ENCODE measurements at regions not wholly inside any gene's neighbourhood (a gene's known extent, or its start where the extent isn't known, plus 50 kb on each side); places are given as distances from the start of the nearest gene placed in this dataset.

GRCh38 chr9:119458068-119458467, 88.8 kb upstream of the BRINP1 start:
- 47 to 56% (median 49%) methylated on average over 3 of the region's 3 CpGs for WGBS, 5 donors
- H3K4me3 ChIP-seq: no peak overlapping the region
- no peaks in the 10 kb centered on the region for H3K36me3 ChIP-seq
- no peak for DNase-seq
- H3K4me1 ChIP-seq: no peaks in the 10 kb centered on the region
- TF ChIP-seq POLR2A (IDR thresholded peaks at IDR 0.05): no peak
- TF ChIP-seq POLR2AphosphoS5 (IDR thresholded peaks at IDR 0.05): no peak
- TF ChIP-seq CTCF (IDR thresholded peaks at IDR 0.05 in 8 of 11, conservative IDR thresholded peaks at IDR 0.05 in 3 of 11): no peak
- intact Hi-C loops (cut with DNase I; ENCODE audit: low total_unique reads): no loop called here
- no peaks in the 10 kb centered on the region for H3K9me3 ChIP-seq
- no peak overlapping the region for H3K27ac ChIP-seq
- no peaks in the 10 kb centered on the region for H3K27me3 ChIP-seq (replicated peaks in 1 of 7)

- Histone ChIP-seq H3K27ac (no peak overlapping the region), H3K9me3 (peaks cover 0 to 6% (median 0%) of the 10 kb centered on the region in 8 donors), H3K4me1 (no peaks in the 10 kb centered on the region), H3K4me3 (no peak overlapping the region), H3K36me3 (no peaks in the 10 kb centered on the region), H3K27me3 (replicated peaks in 1 of 7) (no peaks in the 10 kb centered on the region)
- TF ChIP-seq POLR2AphosphoS5 (IDR thresholded peaks at IDR 0.05) (no peak), POLR2A (IDR thresholded peaks at IDR 0.05) (no peak), CTCF (IDR thresholded peaks at IDR 0.05 in 8 of 11, conservative IDR thresholded peaks at IDR 0.05 in 3 of 11) (no peak)
- intact Hi-C loops (cut with DNase I; ENCODE audit: low total_unique reads): no loop called here
- WGBS, 5 donors: 68 to 92% (median 80%) methylated on average over 1 of the region's 1 CpG
- no peak for DNase-seq
These were observed 84.7 kb upstream of the BRINP1 start for GRCh38 chr9:119453980-119454379.

- no peaks in the 10 kb centered on the region for H3K36me3 ChIP-seq
- H3K27ac ChIP-seq: no peak overlapping the region
- WGBS, 5 donors: 56 to 79% (median 62%) methylated on average over 3 of the region's 3 CpGs
- DNase-seq: no peak
- H3K4me1 ChIP-seq: no peaks in the 10 kb centered on the region
- H3K9me3 ChIP-seq: peaks cover 0 to 6% (median 0%) of the 10 kb centered on the region in 8 donors
- no peaks in the 10 kb centered on the region for H3K27me3 ChIP-seq (replicated peaks in 1 of 7)
- intact Hi-C loops (cut with DNase I; ENCODE audit: low total_unique reads): no loop called here
- H3K4me3 ChIP-seq: no peak overlapping the region
- no peak for TF ChIP-seq POLR2A (IDR thresholded peaks at IDR 0.05)
- no peak for TF ChIP-seq POLR2AphosphoS5 (IDR thresholded peaks at IDR 0.05)
- no peak for TF ChIP-seq CTCF (IDR thresholded peaks at IDR 0.05 in 8 of 11, conservative IDR thresholded peaks at IDR 0.05 in 3 of 11)
These were observed 84.3 kb upstream of the BRINP1 start for GRCh38 chr9:119453490-119453911.

- TF ChIP-seq POLR2A (IDR thresholded peaks at IDR 0.05) (no peak), POLR2AphosphoS5 (IDR thresholded peaks at IDR 0.05) (no peak), CTCF (IDR thresholded peaks at IDR 0.05 in 8 of 11, conservative IDR thresholded peaks at IDR 0.05 in 3 of 11) (no peak)
- DNase-seq: no peak
- Histone ChIP-seq H3K27me3 (replicated peaks in 1 of 7) (no peaks in the 10 kb centered on the region), H3K9me3 (peaks cover 0 to 6% (median 0%) of the 10 kb centered on the region in 8 donors), H3K4me3 (no peak overlapping the region), H3K4me1 (no peaks in the 10 kb centered on the region), H3K27ac (no peak overlapping the region), H3K36me3 (no peaks in the 10 kb centered on the region)
- intact Hi-C loops (cut with DNase I; ENCODE audit: low total_unique reads): no loop called here
These were observed 82.2 kb upstream of the BRINP1 start for GRCh38 chr9:119451426-119451825.

Data from spleen (tissue), 11 donors.